Esophagus (tissue), 2 donors: ENCODE measurements at regions not wholly inside any gene's neighbourhood (a gene's known extent, or its start where the extent isn't known, plus 50 kb on each side); places are given as distances from the start of the nearest gene placed in this dataset.

Experiments used
- H3K27ac ChIP-seq, 2 donors: one replicate each; pipeline ENCODE4 v1.5.1; 2013; ENCODE audit warnings: low read depth in 2 of 2, mild to moderate bottlenecking in 2 of 2, inconsistent platforms in 1 of 2, low read length in 1 of 2, moderate library complexity in 1 of 2
- H3K27me3 ChIP-seq, 2 donors: one replicate each; pipeline ENCODE4 v1.6.1; 2013; ENCODE audit warnings: low read length in 2 of 2, control low read depth in 1 of 2, mild to moderate bottlenecking in 1 of 2; ENCODE audit not compliant: insufficient read depth in 2 of 2, control insufficient read depth in 1 of 2
- H3K36me3 ChIP-seq, 2 donors: one replicate each; pipeline ENCODE4 v1.6.1; 2013; ENCODE audit warnings: low read length in 1 of 2; ENCODE audit not compliant: control insufficient read depth in 2 of 2, insufficient read depth in 2 of 2
- H3K4me1 ChIP-seq, 2 donors: one replicate each; pipeline ENCODE4 v1.6.1; 2013; ENCODE audit warnings: low read length in 1 of 2; ENCODE audit not compliant: control insufficient read depth in 2 of 2, insufficient read depth in 2 of 2
- H3K4me3 ChIP-seq, 2 donors: one replicate each; pipeline ENCODE4 v1.5.1; 2013; ENCODE audit warnings: low read length in 2 of 2, mild to moderate bottlenecking in 2 of 2, low read depth in 1 of 2, moderate library complexity in 1 of 2
- H3K9me3 ChIP-seq, 2 donors: one replicate each; pipeline ENCODE4 v1.6.1; 2013; ENCODE audit warnings: mild to moderate bottlenecking in 2 of 2, low read depth in 1 of 2, low read length in 1 of 2, moderate library complexity in 1 of 2; ENCODE audit not compliant: control insufficient read depth in 2 of 2, insufficient read depth in 1 of 2
- WGBS, 2 donors: extraction: QIAGEN DNeasy Blood & Tissue Kit; methylation state at CpG; one replicate each; pipeline ENCODE4 v1.1.7; 2013; 5-methylcytosine and 5-hydroxymethylcytosine counted together
- donor health status: healthy with polysubstance abuse.
- donor health status: Bipolar disorder and iron deficiency.

DNA sequence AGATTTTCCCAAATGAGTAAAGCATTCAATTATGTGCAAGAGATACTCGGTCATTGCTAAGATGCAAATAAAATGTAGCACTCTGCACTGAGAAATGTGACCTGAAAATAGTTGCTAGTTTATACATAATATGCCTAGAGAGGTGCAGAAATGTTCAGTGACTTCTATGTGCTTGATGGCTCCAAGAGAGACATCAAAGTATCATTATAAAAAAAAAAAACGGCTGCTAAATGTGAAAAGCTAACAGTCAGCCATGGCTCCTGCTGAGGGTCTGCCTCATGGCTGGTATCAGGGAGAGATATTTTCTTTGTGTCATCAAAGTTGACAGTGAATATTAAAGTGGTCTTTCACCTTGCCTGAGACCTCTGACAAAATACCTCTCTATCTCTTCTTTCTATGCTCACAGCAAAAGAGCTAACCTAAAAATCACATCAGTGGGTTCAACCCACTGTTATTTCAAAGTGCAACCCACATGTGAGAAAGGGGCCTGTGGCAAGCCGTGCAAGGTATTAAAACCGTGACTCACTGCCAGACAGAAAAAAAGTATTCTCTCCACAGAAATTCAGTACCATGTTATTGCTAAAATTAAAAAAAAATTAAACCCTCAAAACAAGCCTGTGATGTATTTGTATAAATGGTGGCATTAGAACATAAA lies 259.0 kb downstream of the HIVEP2 start:
- no peaks in the 10 kb centered on the region for H3K36me3 ChIP-seq
- H3K4me3 ChIP-seq: no peak overlapping the region
- no peaks in the 10 kb centered on the region for H3K9me3 ChIP-seq
- no peaks in the 10 kb centered on the region for H3K27me3 ChIP-seq
- 67 to 70% methylated on average over 4 of the region's 4 CpGs for WGBS, 2 donors
- no peak overlapping the region for H3K27ac ChIP-seq
- peaks cover 0 to 2% of the 10 kb centered on the region in 2 donors for H3K4me1 ChIP-seq

DNA sequence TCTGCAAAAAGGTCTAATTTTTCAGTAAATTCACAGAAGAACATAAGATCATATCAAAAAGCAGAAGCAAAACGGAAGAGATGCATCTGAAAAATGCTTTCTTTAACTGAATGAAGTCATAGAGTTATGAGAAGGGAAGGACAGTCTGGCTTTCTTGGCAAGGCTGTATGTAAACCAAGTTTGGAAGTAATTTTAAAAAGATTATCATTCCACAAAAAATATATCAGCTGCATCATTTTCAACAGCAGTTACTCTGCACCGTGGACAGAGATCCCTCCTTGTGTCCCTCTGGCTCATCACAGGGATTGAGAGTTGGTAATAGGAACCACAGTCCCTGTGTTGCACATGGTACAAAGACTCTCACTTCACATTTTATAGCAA lies 258.5 kb downstream of the HIVEP2 start:
- 44 to 60% methylated on average over 2 of the region's 2 CpGs for WGBS, 2 donors
- Histone ChIP-seq H3K36me3 (no peaks in the 10 kb centered on the region), H3K27ac (no peak overlapping the region), H3K9me3 (no peaks in the 10 kb centered on the region), H3K27me3 (no peaks in the 10 kb centered on the region), H3K4me1 (peaks cover 0 to 2% of the 10 kb centered on the region in 2 donors), H3K4me3 (no peak overlapping the region)

DNA sequence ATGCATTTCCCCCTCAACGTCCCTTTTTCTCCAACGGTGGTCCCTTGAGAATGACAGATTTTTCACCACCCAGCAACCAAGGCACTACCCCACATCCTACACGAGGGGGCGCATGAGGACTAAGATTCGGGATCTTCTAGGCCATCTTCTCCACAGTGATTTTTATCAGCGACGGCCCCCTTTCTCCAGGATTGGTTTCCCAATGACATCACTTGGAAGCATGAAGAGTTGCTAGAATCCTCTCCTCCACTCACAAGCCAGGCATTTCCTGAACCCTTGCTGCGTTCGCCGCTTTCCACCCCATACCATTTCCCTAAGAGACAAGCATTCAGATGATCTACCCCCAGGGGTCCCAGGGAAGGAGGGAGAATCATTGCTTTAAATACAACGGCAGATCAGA lies 252.0 kb downstream of the HIVEP2 start:
- Histone ChIP-seq H3K4me3 (no peak overlapping the region), H3K27me3 (no peaks in the 10 kb centered on the region), H3K9me3 (no peaks in the 10 kb centered on the region), H3K36me3 (no peaks in the 10 kb centered on the region), H3K27ac (no peak overlapping the region), H3K4me1 (peaks cover 0 to 2% of the 10 kb centered on the region in 2 donors)
- 23 to 28% methylated on average over 11 of the region's 11 CpGs for WGBS, 2 donors

DNA sequence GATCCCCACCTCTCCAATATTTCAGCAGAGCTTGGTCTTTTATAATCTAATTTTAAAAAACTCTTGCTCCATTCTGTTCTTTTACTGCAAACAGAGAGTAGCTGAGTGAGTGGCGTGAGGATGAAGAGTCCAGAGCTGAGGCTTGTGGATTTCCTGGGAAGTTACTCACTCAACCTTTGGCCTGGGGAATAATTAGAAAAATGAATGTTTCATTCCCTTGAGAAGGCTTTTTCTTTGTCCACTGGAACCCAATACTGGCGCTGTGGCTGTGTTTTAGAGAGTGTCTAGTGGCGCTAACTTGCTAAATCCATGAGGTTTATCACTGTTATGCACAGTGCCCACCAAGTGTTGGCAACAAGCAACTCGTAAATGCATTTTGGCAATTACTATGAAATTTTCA lies 251.5 kb downstream of the HIVEP2 start:
- H3K27ac ChIP-seq: no peak overlapping the region
- H3K9me3 ChIP-seq: no peaks in the 10 kb centered on the region
- H3K36me3 ChIP-seq: no peaks in the 10 kb centered on the region
- 82 to 83% methylated on average over 4 of the region's 4 CpGs for WGBS, 2 donors
- H3K4me3 ChIP-seq: no peak overlapping the region
- peaks cover 0 to 2% of the 10 kb centered on the region in 2 donors for H3K4me1 ChIP-seq
- no peaks in the 10 kb centered on the region for H3K27me3 ChIP-seq

DNA sequence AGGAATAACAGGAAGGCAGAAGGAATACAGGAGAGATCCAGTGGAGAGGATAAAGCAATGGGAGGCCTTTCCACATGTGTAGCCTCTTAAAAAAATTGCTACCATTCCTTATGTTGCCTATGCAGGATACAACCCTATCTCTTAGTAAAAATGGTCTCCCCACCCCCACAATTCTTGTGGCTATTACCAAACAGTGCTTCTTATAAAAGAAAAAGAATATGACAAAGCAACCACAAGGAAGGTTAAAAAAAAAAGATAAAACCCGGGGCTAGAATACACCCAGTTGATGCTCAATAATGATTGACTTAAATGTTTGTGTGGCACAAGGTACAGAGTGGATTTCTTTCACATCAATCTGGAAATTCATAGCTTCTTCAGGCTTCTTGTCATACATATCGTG lies 250.9 kb downstream of the HIVEP2 start:
- Histone ChIP-seq H3K27ac (no peak overlapping the region), H3K4me1 (peaks cover 0 to 2% of the 10 kb centered on the region in 2 donors)
- WGBS, 2 donors: 72 to 80% methylated on average over 2 of the region's 2 CpGs

DNA sequence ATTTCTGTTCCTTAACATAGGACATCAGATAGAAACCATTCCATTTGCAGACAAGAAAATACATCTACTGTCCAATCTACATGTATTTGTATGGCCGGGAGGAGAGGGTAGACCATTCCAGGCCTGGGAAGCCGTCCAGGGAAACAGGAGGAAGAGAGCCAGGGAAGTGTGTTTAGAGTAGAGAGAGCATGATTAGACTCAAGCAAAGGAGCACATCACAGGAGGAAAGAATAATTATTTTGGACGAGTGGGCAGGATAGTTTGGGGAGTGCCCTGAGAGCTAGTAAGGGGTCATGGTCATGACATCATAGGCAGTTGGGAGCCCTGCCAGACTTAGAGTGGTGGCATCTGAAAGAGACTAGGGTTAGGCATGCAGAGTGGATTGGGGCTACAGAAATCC lies 250.0 kb downstream of the HIVEP2 start:
- H3K4me3 ChIP-seq: no peak overlapping the region
- H3K27me3 ChIP-seq: no peaks in the 10 kb centered on the region
- no peaks in the 10 kb centered on the region for H3K9me3 ChIP-seq
- peaks cover 0 to 2% of the 10 kb centered on the region in 2 donors for H3K4me1 ChIP-seq
- no peaks in the 10 kb centered on the region for H3K36me3 ChIP-seq
- 46 to 55% methylated on average over 3 of the region's 3 CpGs for WGBS, 2 donors
- H3K27ac ChIP-seq: no peak overlapping the region

More for the DNA sequence above, 250.9 kb downstream of the HIVEP2 start:
- no peaks in the 10 kb centered on the region for H3K9me3 ChIP-seq
- no peak overlapping the region for H3K4me3 ChIP-seq
- H3K36me3 ChIP-seq: no peaks in the 10 kb centered on the region
- no peaks in the 10 kb centered on the region for H3K27me3 ChIP-seq

DNA sequence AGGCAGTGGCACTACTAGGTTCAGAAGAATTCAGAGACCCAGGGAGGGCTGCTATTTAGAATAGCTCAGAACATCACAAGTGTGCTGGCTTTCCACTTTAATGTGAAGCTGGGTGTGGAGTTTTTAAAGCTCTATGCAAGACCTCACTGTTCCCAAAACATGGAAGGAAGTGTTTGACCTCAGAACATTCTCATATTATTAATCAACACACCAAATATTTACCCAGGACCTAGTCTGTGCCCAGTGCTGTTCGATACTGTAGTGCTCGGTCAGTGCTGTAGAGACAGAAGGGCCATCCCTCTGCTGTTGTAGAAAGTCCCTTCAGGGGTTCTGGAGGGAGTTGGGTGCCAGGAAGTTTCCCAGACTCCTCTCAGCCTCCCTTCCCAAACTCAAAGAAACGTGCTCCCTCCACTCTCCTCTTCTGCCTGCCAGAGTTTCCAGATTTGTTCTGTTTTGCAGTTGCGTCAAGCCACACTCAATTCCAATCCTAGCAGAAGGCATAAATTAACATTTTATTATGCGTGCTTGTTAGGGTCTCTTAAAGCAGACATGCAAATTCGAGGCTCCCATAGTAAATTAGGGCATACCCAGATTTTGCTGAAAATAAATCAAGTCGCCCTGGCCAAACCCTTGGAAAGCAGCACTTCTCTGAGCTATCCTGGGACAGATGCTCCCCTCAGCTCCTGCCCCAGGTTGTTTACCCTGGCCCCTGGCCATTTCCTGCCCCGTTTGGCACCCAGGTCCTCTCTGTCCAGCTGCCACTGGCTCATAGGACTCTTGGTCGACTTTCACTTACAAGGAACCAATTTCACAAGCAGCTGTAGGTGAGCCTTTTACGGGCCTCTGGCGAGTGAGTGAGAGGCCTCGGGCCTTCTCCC lies 248.6 kb downstream of the HIVEP2 start:
- no peaks in the 10 kb centered on the region for H3K27me3 ChIP-seq
- H3K36me3 ChIP-seq: no peaks in the 10 kb centered on the region
- WGBS, 2 donors: 61 to 64% methylated on average over 12 of the region's 12 CpGs
- no peak overlapping the region for H3K4me3 ChIP-seq
- H3K9me3 ChIP-seq: no peaks in the 10 kb centered on the region
- peaks cover 0 to 2% of the 10 kb centered on the region in 2 donors for H3K4me1 ChIP-seq
- H3K27ac ChIP-seq: peak overlapping the region in 1 of 2 donors; percentile 2

DNA sequence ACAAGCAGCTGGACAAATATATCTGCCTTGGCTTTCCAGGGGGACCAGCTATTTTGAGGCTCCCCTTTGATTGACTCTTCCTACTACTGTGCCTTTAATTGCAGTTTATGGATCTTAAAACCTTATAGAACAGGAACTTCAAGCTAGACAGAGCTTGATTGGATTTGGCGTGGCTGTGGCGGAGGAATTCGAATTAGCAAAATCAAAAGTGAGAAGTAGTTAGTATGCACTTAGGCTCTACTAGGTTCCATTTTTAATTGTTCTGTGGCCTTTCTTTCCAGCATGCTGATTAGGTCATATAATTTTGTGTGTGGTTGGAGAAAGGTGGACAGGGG lies 248.0 kb downstream of the HIVEP2 start:
- WGBS, 2 donors: 70 to 78% methylated on average over 3 of the region's 3 CpGs
- H3K9me3 ChIP-seq: no peaks in the 10 kb centered on the region
- no peaks in the 10 kb centered on the region for H3K27me3 ChIP-seq
- no peak overlapping the region for H3K4me3 ChIP-seq
- peaks cover 0 to 2% of the 10 kb centered on the region in 2 donors for H3K4me1 ChIP-seq
- no peaks in the 10 kb centered on the region for H3K36me3 ChIP-seq
- no peak overlapping the region for H3K27ac ChIP-seq

DNA sequence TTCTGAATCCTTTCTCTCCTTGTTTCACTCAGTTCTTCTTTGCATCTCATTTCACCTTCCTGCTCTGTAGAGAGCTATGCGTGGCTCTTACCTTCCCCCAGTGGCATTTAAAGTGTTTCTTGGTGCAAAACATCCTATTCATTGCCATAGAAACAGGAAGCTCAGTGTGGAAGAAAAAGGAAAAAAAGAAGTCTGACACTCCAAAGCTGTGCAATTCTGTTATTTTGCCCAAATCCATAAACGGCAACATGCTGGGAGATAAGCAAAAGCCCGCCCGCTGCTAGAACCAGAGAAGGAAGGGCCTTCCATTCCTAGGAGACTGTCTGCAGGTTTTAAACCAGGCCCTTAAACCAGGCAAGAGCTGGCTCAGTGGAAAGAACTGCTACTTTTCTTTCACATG lies 247.1 kb downstream of the HIVEP2 start:
- Histone ChIP-seq H3K27ac (no peak overlapping the region), H3K4me1 (peaks cover 0 to 5% of the 10 kb centered on the region in 2 donors)
- 82 to 90% methylated on average over 4 of the region's 4 CpGs for WGBS, 2 donors

DNA sequence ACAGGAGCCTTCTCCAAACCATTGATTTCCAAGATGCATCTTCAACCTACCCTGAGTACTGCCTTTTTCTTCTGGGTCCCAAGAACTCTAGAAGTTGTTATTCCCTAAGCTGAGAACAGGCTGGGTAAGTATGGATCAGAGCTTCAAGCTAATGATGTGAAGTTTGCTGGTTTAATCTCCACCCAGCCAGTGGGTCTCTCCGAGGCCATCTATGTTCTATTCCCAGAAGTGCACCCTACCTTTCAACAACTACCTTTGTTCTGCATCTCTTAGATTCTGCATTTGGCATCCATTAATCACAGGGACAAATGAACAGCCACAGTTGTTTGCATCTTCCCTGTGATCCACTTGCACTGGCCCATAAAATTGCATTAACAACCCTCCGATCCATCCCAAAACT lies 246.2 kb downstream of the HIVEP2 start:
- Histone ChIP-seq H3K27ac (no peak overlapping the region), H3K9me3 (no peaks in the 10 kb centered on the region), H3K4me3 (no peak overlapping the region), H3K27me3 (no peaks in the 10 kb centered on the region), H3K4me1 (peaks cover 0 to 5% of the 10 kb centered on the region in 2 donors), H3K36me3 (no peaks in the 10 kb centered on the region)
- 83 to 84% methylated on average over 2 of the region's 2 CpGs for WGBS, 2 donors

More for the DNA sequence above, 247.1 kb downstream of the HIVEP2 start:
- Histone ChIP-seq H3K27me3 (no peaks in the 10 kb centered on the region), H3K36me3 (no peaks in the 10 kb centered on the region), H3K4me3 (no peak overlapping the region), H3K9me3 (no peaks in the 10 kb centered on the region)
